SK-N-MC (cell line): ENCODE measurements at regions not wholly inside any gene's neighbourhood (a gene's known extent, or its start where the extent isn't known, plus 50 kb on each side); places are given as distances from the start of the nearest gene placed in this dataset.
"Not testable (repeated sequence)": the region's sequence is repeated elsewhere in the genome, so short reads cannot be mapped to it uniquely, and the experiment has no call there.

Source experiments
- DNase-seq: peaks from one replicate; pipeline ENCODE4 v3.0.0-alpha.2; 2011; ENCODE audit warnings: low read depth, low spot score
- H3K27ac ChIP-seq: fragments of 200-600 bp; sonication (generic); 2 replicates; pipeline ENCODE4 v1.5.1; 2016; ENCODE audit warnings: mixed run types
- H3K36me3 ChIP-seq: fragments of 200-600 bp; sonication (generic); 2 replicates; pipeline ENCODE4 v1.6.1; 2017; ENCODE audit warnings: antibody characterized with exemption, low read length, mixed read lengths; ENCODE audit not compliant: insufficient read depth
- H3K4me3 ChIP-seq: fragments of 200-600 bp; sonication (generic); 2 replicates; pipeline ENCODE4 v1.5.1; 2016
- H3K9ac ChIP-seq: fragments of 200-600 bp; sonication (generic); 2 replicates; pipeline ENCODE4 v1.8.0; 2017; ENCODE audit warnings: mixed run types, mixed read lengths; ENCODE audit not compliant: insufficient read length
- H3K9me3 ChIP-seq: fragments of 200-600 bp; sonication (generic); 2 replicates; pipeline ENCODE4 v1.6.1; 2017; ENCODE audit warnings: low read depth, mild to moderate bottlenecking, antibody characterized with exemption, low read length, moderate library complexity, mixed read lengths
- EZH2 ChIP-seq: fragments of 200-600 bp; sonication (generic); IDR thresholded peaks from one replicate; pipeline ENCODE4 v1.6.1; 2017; ENCODE audit warnings: antibody characterized with exemption
- FOXP2 ChIP-seq: optimal IDR thresholded peaks from 2 replicates; pipeline ENCODE3; 2011; ENCODE audit warnings: mild to moderate bottlenecking, moderate library complexity; ENCODE audit not compliant: insufficient read depth; ENCODE audit errors: extremely low read length, control extremely low read depth
- POLR2AphosphoS5 ChIP-seq: IDR thresholded peaks from 2 replicates; pipeline ENCODE4 v1.6.1; 2012; ENCODE audit warnings: mild to moderate bottlenecking, low read depth, low read length, borderline replicate concordance

- no peaks in the 10 kb centered on the region for H3K36me3 ChIP-seq
- H3K4me3 ChIP-seq = no peak overlapping the region
- TF ChIP-seq FOXP2 (no peak), EZH2 (no peak), POLR2AphosphoS5 (no peak)
- no peak overlapping the region for H3K9ac ChIP-seq
- DNase-seq = no peak
- H3K27ac ChIP-seq = no peak overlapping the region
- H3K9me3 ChIP-seq = no peaks in the 10 kb centered on the region
Measured at GRCh38 chr10:35998026-35998425, 355.9 kb upstream of the FZD8 start.

GRCh38 chr10:35995485-35995884 is 353.4 kb upstream of the FZD8 start:
- no peak overlapping the region for H3K9ac ChIP-seq
- H3K4me3 ChIP-seq = no peak overlapping the region
- H3K9me3 ChIP-seq = no peaks in the 10 kb centered on the region
- no peak for TF ChIP-seq EZH2
- TF ChIP-seq FOXP2 = no peak
- TF ChIP-seq POLR2AphosphoS5 = no peak
- H3K36me3 ChIP-seq = no peaks in the 10 kb centered on the region
- DNase-seq = no peak
- H3K27ac ChIP-seq = no peak overlapping the region

GRCh38 chr10:35993591-35994515 is 351.8 kb upstream of the FZD8 start:
- no peak for TF ChIP-seq EZH2
- no peak for TF ChIP-seq FOXP2
- TF ChIP-seq POLR2AphosphoS5 = no peak
- no peaks in the 10 kb centered on the region for H3K36me3 ChIP-seq
- H3K9me3 ChIP-seq = no peaks in the 10 kb centered on the region
- no peak for DNase-seq
- no peak overlapping the region for H3K27ac ChIP-seq
- H3K9ac ChIP-seq = no peak overlapping the region
- no peak overlapping the region for H3K4me3 ChIP-seq

GRCh38 chr10:35992107-35992506 is 350.0 kb upstream of the FZD8 start:
- Histone ChIP-seq H3K4me3 (no peak overlapping the region), H3K27ac (no peak overlapping the region), H3K9ac (no peak overlapping the region), H3K9me3 (no peaks in the 10 kb centered on the region), H3K36me3 (no peaks in the 10 kb centered on the region)
- DNase-seq = no peak
- no peak for TF ChIP-seq EZH2
- TF ChIP-seq POLR2AphosphoS5 = no peak
- no peak for TF ChIP-seq FOXP2

- Histone ChIP-seq H3K9ac (no peak overlapping the region), H3K36me3 (no peaks in the 10 kb centered on the region), H3K9me3 (no peaks in the 10 kb centered on the region), H3K27ac (no peak overlapping the region), H3K4me3 (no peak overlapping the region)
- no peak for DNase-seq
- TF ChIP-seq POLR2AphosphoS5 (no peak), FOXP2 (no peak), EZH2 (no peak)
Measured at GRCh38 chr10:35986756-35987502, 344.8 kb upstream of the FZD8 start.

- no peak for DNase-seq
- Histone ChIP-seq H3K36me3 (no peaks in the 10 kb centered on the region), H3K9me3 (no peaks in the 10 kb centered on the region), H3K27ac (no peak overlapping the region), H3K4me3 (no peak overlapping the region), H3K9ac (no peak overlapping the region)
- TF ChIP-seq POLR2AphosphoS5 = no peak
- no peak for TF ChIP-seq EZH2
- TF ChIP-seq FOXP2 = no peak
Measured at GRCh38 chr10:35979116-35979515, 337.0 kb upstream of the FZD8 start.

GRCh38 chr10:35973912-35974591 is 332.0 kb upstream of the FZD8 start:
- not testable (repeated sequence) for H3K27ac ChIP-seq, H3K9ac ChIP-seq, H3K36me3 ChIP-seq, DNase-seq, H3K9me3 ChIP-seq, H3K4me3 ChIP-seq

- no peaks in the 10 kb centered on the region for H3K9me3 ChIP-seq
- no peak overlapping the region for H3K27ac ChIP-seq
- H3K36me3 ChIP-seq = no peaks in the 10 kb centered on the region
- no peak overlapping the region for H3K9ac ChIP-seq
- H3K4me3 ChIP-seq = no peak overlapping the region
- TF ChIP-seq FOXP2 = no peak
- no peak for TF ChIP-seq EZH2
- TF ChIP-seq POLR2AphosphoS5 = no peak
- DNase-seq = no peak
Measured at GRCh38 chr10:35972275-35972674, 330.2 kb upstream of the FZD8 start.
